ENCODE measurements at regions not wholly inside any gene's neighbourhood (a gene's known extent, or its start where the extent isn't known, plus 50 kb on each side); places are given as distances from the start of the nearest gene placed in this dataset.

DNA sequence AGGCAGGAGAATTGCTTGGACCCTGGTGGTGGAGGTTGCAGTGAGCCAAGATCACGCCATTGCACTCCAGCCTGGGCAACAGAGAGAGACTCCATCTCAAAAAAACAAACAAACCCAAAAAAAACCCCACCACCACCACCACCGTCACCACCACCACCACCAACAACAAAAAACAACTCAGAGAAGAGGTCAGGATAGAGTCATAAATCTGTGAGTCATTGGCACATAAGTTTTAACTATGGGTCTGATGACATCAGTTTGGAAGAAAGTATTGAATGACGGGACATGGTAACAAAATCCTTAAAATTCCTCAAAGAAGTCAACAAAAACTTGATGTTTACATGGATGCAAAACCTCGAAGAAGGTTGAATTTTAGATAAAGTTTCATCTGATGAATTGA, 288.0 kb upstream of the SFRP2 start:
- Histone ChIP-seq H3K4me1 (replicated peaks; ENCODE audit: insufficient read depth) (no peaks in the 10 kb centered on the region), H3K4me2 (no peak overlapping the region), H3K4me3 (no peak overlapping the region), H3K27ac (no peak overlapping the region), H3K27me3 (ENCODE audit: insufficient read depth, low read depth) (no peaks in the 10 kb centered on the region), H3K36me3 (ENCODE audit: low read depth) (no peaks in the 10 kb centered on the region), H3K9me2 (ENCODE audit: insufficient read depth) (no peaks in the 10 kb centered on the region), H2AFZ (no peak overlapping the region), H3K9me3 (ENCODE audit: insufficient read depth, low read depth) (no peaks in the 10 kb centered on the region), H3F3A (ENCODE audit: insufficient read depth, low read depth) (no peaks in the 10 kb centered on the region), H3K79me2 (ENCODE audit: low read depth) (no peaks in the 10 kb centered on the region), H4K20me1 (ENCODE audit: insufficient read depth) (no peaks in the 10 kb centered on the region)
- CTCF ChIA-PET = no interaction called here
- BruUV-seq (replicated peaks) = no TSS peak
- TF ChIP-seq CTCF (conservative IDR thresholded peaks at IDR 0.05) = no peak
- TF ChIP-seq EZH2 (IDR thresholded peaks at IDR 0.05; ENCODE audit: low read depth) = no peak
- intact Hi-C loops (cut with micrococcal nuclease; ENCODE audit: unreplicated experiment) = no loop called here
- DNase-seq = no peak
- POLR2A ChIA-PET (ENCODE audit: unreplicated experiment) = no interaction called here

- BruUV-seq (replicated peaks) = no TSS peak
- DNase-seq = no peak
- H3K27me3 ChIP-seq (ENCODE audit: insufficient read depth, low read depth) = no peaks in the 10 kb centered on the region
- no peaks in the 10 kb centered on the region for H3K36me3 ChIP-seq (ENCODE audit: low read depth)
- H3K4me1 ChIP-seq (replicated peaks; ENCODE audit: insufficient read depth) = no peaks in the 10 kb centered on the region
- intact Hi-C loops (cut with micrococcal nuclease; ENCODE audit: unreplicated experiment) = no loop called here
- no peak overlapping the region for H3K4me3 ChIP-seq
- no peak overlapping the region for H3K4me2 ChIP-seq
- H2AFZ ChIP-seq = no peak overlapping the region
- TF ChIP-seq EZH2 (IDR thresholded peaks at IDR 0.05; ENCODE audit: low read depth) = no peak
- no peak for TF ChIP-seq CTCF (conservative IDR thresholded peaks at IDR 0.05)
- no peaks in the 10 kb centered on the region for H3K9me2 ChIP-seq (ENCODE audit: insufficient read depth)
- H3K79me2 ChIP-seq (ENCODE audit: low read depth) = no peaks in the 10 kb centered on the region
- ChIA-PET POLR2A (ENCODE audit: unreplicated experiment) (no interaction called here), CTCF (no interaction called here)
- H4K20me1 ChIP-seq (ENCODE audit: insufficient read depth) = no peaks in the 10 kb centered on the region
- no peaks in the 10 kb centered on the region for H3K9me3 ChIP-seq (ENCODE audit: insufficient read depth, low read depth)
- no peaks in the 10 kb centered on the region for H3F3A ChIP-seq (ENCODE audit: insufficient read depth, low read depth)
- H3K27ac ChIP-seq = no peak overlapping the region
Measured at GRCh38 chr4:154073107-154073822, 284.4 kb upstream of the SFRP2 start.

- no peak for DNase-seq
- no TSS peak for BruUV-seq (replicated peaks)
- Histone ChIP-seq H3K79me2 (ENCODE audit: low read depth) (no peaks in the 10 kb centered on the region), H3K4me2 (no peak overlapping the region), H3K27ac (no peak overlapping the region), H4K20me1 (ENCODE audit: insufficient read depth) (no peaks in the 10 kb centered on the region), H3K4me1 (replicated peaks; ENCODE audit: insufficient read depth) (no peaks in the 10 kb centered on the region), H2AFZ (no peak overlapping the region), H3K4me3 (no peak overlapping the region), H3K27me3 (ENCODE audit: insufficient read depth, low read depth) (no peaks in the 10 kb centered on the region), H3K9me2 (ENCODE audit: insufficient read depth) (no peaks in the 10 kb centered on the region), H3K9me3 (ENCODE audit: insufficient read depth, low read depth) (no peaks in the 10 kb centered on the region), H3F3A (ENCODE audit: insufficient read depth, low read depth) (no peaks in the 10 kb centered on the region), H3K36me3 (ENCODE audit: low read depth) (no peaks in the 10 kb centered on the region)
- CTCF ChIA-PET = no interaction called here
- POLR2A ChIA-PET (ENCODE audit: unreplicated experiment) = no interaction called here
- TF ChIP-seq CTCF (conservative IDR thresholded peaks at IDR 0.05) = no peak
- no peak for TF ChIP-seq EZH2 (IDR thresholded peaks at IDR 0.05; ENCODE audit: low read depth)
- intact Hi-C loops (cut with micrococcal nuclease; ENCODE audit: unreplicated experiment) = no loop called here
Measured at GRCh38 chr4:154067786-154068185, 278.9 kb upstream of the SFRP2 start.
